ENCODE measurements at regions not wholly inside any gene's neighbourhood (a gene's known extent, or its start where the extent isn't known, plus 50 kb on each side); places are given as distances from the start of the nearest gene placed in this dataset.

- Histone ChIP-seq H3K36me3 (no peaks in the 10 kb centered on the region), H3K4me1 (no peaks in the 10 kb centered on the region), H3K4me3 (no peak overlapping the region), H3K27me3 (no peaks in the 10 kb centered on the region), H3K9me3 (no peaks in the 10 kb centered on the region), H3K27ac (no peak overlapping the region)
- WGBS, 2 donors: 25 to 27% methylated on average over 6 of the region's 6 CpGs
- no peak for TF ChIP-seq EP300 (IDR thresholded peaks at IDR 0.05)
- TF ChIP-seq POLR2A (IDR thresholded peaks at IDR 0.05): no peak
- TF ChIP-seq, protein P1, sequence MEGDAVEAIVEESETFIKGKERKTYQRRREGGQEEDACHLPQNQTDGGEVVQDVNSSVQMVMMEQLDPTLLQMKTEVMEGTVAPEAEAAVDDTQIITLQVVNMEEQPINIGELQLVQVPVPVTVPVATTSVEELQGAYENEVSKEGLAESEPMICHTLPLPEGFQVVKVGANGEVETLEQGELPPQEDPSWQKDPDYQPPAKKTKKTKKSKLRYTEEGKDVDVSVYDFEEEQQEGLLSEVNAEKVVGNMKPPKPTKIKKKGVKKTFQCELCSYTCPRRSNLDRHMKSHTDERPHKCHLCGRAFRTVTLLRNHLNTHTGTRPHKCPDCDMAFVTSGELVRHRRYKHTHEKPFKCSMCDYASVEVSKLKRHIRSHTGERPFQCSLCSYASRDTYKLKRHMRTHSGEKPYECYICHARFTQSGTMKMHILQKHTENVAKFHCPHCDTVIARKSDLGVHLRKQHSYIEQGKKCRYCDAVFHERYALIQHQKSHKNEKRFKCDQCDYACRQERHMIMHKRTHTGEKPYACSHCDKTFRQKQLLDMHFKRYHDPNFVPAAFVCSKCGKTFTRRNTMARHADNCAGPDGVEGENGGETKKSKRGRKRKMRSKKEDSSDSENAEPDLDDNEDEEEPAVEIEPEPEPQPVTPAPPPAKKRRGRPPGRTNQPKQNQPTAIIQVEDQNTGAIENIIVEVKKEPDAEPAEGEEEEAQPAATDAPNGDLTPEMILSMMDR (IDR thresholded peaks at IDR 0.05): no peak
- DNase-seq (ENCODE audit: low spot score in 2 of 2): no peak
These were observed 205.2 kb downstream of the GLRX3 start for GRCh38 chr10:130341356-130341755.

GRCh38 chr10:130345728-130346127 is 209.5 kb downstream of the GLRX3 start:
- TF ChIP-seq POLR2A (IDR thresholded peaks at IDR 0.05): no peak
- TF ChIP-seq, protein P1 (IDR thresholded peaks at IDR 0.05): no peak
- no peak for TF ChIP-seq EP300 (IDR thresholded peaks at IDR 0.05)
- DNase-seq (ENCODE audit: low spot score in 2 of 2): no peak
- WGBS, 2 donors: 11 to 23% methylated on average over 1 of the region's 1 CpG
- Histone ChIP-seq H3K36me3 (no peaks in the 10 kb centered on the region), H3K27me3 (no peaks in the 10 kb centered on the region), H3K27ac (no peak overlapping the region), H3K4me3 (no peak overlapping the region), H3K4me1 (no peaks in the 10 kb centered on the region), H3K9me3 (peaks cover 0 to 16% (median 0%) of the 10 kb centered on the region in 4 donors)

- Histone ChIP-seq H3K9me3 (peaks cover 0 to 24% (median 0%) of the 10 kb centered on the region in 4 donors), H3K4me3 (no peak overlapping the region), H3K4me1 (no peaks in the 10 kb centered on the region), H3K27me3 (no peaks in the 10 kb centered on the region), H3K27ac (no peak overlapping the region), H3K36me3 (no peaks in the 10 kb centered on the region)
- TF ChIP-seq, protein P1 (IDR thresholded peaks at IDR 0.05): no peak
- TF ChIP-seq POLR2A (IDR thresholded peaks at IDR 0.05): no peak
- TF ChIP-seq EP300 (IDR thresholded peaks at IDR 0.05): no peak
- WGBS, 2 donors: 73 to 85% methylated on average over 3 of the region's 3 CpGs
- DNase-seq (ENCODE audit: low spot score in 2 of 2): no peak
These were observed 214.8 kb downstream of the GLRX3 start for GRCh38 chr10:130350996-130351395.

- DNase-seq (ENCODE audit: low spot score in 2 of 2): no peak
- no peaks in the 10 kb centered on the region for H3K4me1 ChIP-seq
- H3K4me3 ChIP-seq: no peak overlapping the region
- TF ChIP-seq, protein P1 (IDR thresholded peaks at IDR 0.05): no peak
- TF ChIP-seq EP300 (IDR thresholded peaks at IDR 0.05) (no peak), POLR2A (IDR thresholded peaks at IDR 0.05) (no peak)
- H3K9me3 ChIP-seq: peaks cover 0 to 22% (median 0%) of the 10 kb centered on the region in 4 donors
- H3K27ac ChIP-seq: no peak overlapping the region
- H3K27me3 ChIP-seq: no peaks in the 10 kb centered on the region
- no peaks in the 10 kb centered on the region for H3K36me3 ChIP-seq
- 83 to 86% methylated on average over 15 to 17 of the region's 17 CpGs for WGBS, 2 donors
These were observed 215.5 kb downstream of the GLRX3 start for GRCh38 chr10:130351466-130352290.

GRCh38 chr10:130352291-130352645 is 216.1 kb downstream of the GLRX3 start:
- no peak for TF ChIP-seq EP300 (IDR thresholded peaks at IDR 0.05)
- TF ChIP-seq POLR2A (IDR thresholded peaks at IDR 0.05): no peak
- TF ChIP-seq, protein P1 (IDR thresholded peaks at IDR 0.05): no peak
- WGBS, 2 donors: 46 to 47% methylated on average over 9 of the region's 9 CpGs
- DNase-seq (ENCODE audit: low spot score in 2 of 2): no peak

More at GRCh38 chr10:130352291-130352645, 216.1 kb downstream of the GLRX3 start:
- no peaks in the 10 kb centered on the region for H3K4me1 ChIP-seq
- no peak overlapping the region for H3K4me3 ChIP-seq
- no peaks in the 10 kb centered on the region for H3K27me3 ChIP-seq
- no peak overlapping the region for H3K27ac ChIP-seq
- H3K36me3 ChIP-seq: no peaks in the 10 kb centered on the region
- H3K9me3 ChIP-seq: peaks cover 0 to 17% (median 0%) of the 10 kb centered on the region in 4 donors
